Astrocyte of the cerebellum (primary cell): ENCODE measurements at regions not wholly inside any gene's neighbourhood (a gene's known extent, or its start where the extent isn't known, plus 50 kb on each side); places are given as distances from the start of the nearest gene placed in this dataset.

Experiments used
- DNase-seq: peaks from one replicate; pipeline ENCODE4 v3.0.0-alpha.2; 2011; ENCODE audit warnings: low read depth
- H3K4me3 ChIP-seq: 2 replicates; pipeline ENCODE4 v1.5.1; 2011; ENCODE audit warnings: mild to moderate bottlenecking, low read depth, low read length, moderate library complexity
- in situ Hi-C: cut with HindIII; loops from 2 replicates; pipeline ENCODE4 v1.10.0; 2017; ENCODE audit warnings: low sequenced_read_pairs
- TF ChIP-seq, protein P1 (sequence below): IDR thresholded peaks from 2 replicates; pipeline ENCODE4 v1.5.1; 2012; ENCODE audit warnings: low read length, low read depth, moderate library complexity, mild to moderate bottlenecking; ENCODE audit errors: missing control alignments

DNA sequence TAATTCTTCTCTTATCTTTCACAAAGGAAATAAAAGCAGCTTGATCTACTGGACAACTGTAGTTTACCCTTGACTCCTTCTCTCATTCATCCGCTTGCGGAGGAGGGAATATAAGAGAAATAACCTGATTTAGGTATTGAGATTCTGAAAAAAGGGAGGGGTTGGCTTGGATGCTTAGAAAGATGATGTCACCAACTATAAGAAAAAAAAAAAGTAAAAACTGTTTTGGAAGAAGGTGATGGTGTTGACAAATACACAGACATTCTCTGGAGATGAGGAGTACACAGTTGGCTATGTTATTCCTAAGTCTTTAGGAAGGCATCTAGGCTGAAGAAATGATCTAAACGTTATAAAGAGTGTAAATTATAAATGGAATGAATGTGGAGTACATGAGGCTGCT, 103.3 kb downstream of the TMEM114 start:
- in situ Hi-C loops = no loop called here

DNA sequence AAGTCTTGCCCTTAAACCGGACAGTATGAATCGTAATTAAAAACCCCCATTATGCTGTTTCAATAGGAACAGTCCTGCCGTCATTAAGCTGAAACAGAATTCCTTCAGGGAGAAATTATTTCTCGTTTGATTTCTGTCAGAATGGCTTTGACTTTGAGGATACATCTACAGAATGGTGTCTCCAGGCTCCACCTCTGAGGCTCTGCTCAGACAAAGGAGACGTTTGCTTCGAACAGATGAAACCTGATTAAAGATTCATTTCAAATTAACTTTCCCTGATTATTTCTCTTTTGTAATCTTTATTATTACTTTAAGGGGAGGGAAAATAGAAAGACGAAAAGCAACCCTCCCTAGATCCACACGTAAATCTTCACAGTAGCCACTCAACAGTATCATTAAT, 106.9 kb downstream of the TMEM114 start:
- H3K4me3 ChIP-seq = no peak overlapping the region
- no peak for DNase-seq
- TF ChIP-seq, protein P1, sequence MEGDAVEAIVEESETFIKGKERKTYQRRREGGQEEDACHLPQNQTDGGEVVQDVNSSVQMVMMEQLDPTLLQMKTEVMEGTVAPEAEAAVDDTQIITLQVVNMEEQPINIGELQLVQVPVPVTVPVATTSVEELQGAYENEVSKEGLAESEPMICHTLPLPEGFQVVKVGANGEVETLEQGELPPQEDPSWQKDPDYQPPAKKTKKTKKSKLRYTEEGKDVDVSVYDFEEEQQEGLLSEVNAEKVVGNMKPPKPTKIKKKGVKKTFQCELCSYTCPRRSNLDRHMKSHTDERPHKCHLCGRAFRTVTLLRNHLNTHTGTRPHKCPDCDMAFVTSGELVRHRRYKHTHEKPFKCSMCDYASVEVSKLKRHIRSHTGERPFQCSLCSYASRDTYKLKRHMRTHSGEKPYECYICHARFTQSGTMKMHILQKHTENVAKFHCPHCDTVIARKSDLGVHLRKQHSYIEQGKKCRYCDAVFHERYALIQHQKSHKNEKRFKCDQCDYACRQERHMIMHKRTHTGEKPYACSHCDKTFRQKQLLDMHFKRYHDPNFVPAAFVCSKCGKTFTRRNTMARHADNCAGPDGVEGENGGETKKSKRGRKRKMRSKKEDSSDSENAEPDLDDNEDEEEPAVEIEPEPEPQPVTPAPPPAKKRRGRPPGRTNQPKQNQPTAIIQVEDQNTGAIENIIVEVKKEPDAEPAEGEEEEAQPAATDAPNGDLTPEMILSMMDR = no peak
- in situ Hi-C loops = no loop called here

More for the DNA sequence above, 103.3 kb downstream of the TMEM114 start:
- H3K4me3 ChIP-seq = no peak overlapping the region
- DNase-seq = no peak
- TF ChIP-seq, protein P1 = no peak

DNA sequence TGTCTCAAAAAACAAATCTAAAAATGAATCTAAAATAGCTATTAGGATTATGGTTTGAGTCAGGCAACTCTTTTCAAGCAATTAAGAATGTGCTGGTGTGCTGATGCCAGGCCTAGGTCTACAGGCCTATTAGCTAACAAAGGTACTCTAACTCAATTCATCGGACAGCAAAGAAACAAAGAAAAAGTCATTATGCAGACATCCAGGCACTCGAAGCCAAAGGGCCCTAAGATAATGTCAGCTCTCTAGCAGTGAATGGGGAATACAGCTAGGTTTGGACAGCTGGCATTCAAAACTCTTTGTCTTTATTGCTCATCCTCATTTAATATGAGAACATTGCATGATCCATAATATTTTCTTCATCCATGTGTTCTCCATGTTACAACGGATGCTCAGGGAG, 108.5 kb downstream of the TMEM114 start:
- TF ChIP-seq, protein P1 = no peak
- no peak overlapping the region for H3K4me3 ChIP-seq
- in situ Hi-C loops = no loop called here
- no peak for DNase-seq

DNA sequence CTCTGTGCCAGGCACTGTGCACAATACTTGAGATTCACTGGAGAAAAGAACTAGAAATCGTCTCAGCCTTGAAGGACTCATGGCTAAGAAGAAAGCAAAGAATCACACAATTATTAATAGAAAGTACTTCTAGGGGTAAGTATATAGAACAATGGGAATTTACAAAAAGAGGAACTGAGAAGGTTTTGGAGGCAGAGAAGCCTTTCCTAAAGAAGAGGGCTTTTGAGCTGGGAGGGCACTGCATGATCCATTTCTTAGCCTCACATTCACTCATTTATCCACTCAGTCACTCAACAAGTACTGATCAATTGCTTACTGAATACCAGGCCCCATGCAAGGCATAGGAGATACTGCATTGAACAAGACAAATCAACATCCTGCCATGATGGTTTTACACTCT, 113.5 kb downstream of the TMEM114 start:
- DNase-seq = no peak
- in situ Hi-C loops = no loop called here
- TF ChIP-seq, protein P1 = no peak
- no peak overlapping the region for H3K4me3 ChIP-seq

DNA sequence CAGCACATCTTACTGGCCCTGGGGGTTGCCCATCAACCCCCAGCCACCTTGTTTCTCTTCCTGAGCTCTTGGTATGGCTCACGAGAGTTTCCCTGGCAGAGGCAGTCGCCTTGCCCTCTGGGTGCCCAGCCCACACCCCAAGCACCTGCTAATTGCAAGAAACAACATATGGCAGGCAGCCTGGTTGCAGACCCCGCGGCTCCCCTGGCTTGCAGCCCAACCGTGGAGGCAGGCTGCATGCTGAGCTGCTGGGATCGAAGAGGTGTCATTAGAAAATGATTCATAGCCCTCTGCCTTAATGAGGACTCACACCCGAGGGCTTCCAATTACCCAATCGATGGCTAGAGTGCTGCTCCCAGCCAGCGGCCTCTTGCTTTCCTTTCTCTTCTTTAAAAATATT, 115.7 kb downstream of the TMEM114 start:
- in situ Hi-C loops = no loop called here
- DNase-seq = no peak
- no peak overlapping the region for H3K4me3 ChIP-seq
- TF ChIP-seq, protein P1 = no peak

DNA sequence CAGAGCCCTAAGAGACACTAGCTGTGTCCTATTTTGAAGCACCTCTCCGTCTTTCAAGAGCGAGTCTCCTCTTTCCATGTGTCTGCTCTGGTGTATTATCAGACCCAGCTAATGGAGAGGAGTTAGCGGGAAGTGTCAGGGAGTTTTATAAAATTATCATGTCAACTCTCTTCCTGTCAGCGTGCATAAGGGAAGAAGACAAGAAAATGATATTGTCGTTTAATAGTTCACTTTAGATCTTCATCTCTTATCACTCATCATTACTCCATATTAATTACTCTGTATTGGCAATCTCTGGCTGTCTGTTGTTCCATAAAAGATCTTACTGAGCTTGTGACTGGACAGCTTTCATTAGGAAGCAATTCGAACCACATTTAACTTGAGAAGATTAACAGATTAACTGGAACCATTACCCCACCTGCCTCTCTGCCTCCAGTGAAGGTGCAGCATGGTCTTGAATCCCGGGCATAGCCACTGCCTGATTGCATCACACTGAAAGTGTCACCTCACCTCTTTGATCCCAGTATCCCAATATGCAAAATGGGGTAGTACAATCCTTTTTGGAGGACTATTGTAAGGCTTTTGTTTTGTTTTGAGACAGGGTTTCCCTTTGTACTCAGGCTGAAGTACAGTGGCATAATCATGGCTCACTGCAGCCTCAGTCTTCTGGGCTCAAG, 121.1 kb downstream of the TMEM114 start:
- no peak overlapping the region for H3K4me3 ChIP-seq
- TF ChIP-seq, protein P1 = no peak
- no peak for DNase-seq
- in situ Hi-C loops = no loop called here
